ENCODE measurements at regions not wholly inside any gene's neighbourhood (a gene's known extent, or its start where the extent isn't known, plus 50 kb on each side); places are given as distances from the start of the nearest gene placed in this dataset.

GRCh38 chr7:85972504-85973141, 671.1 kb upstream of the GRM3 start:
- TF ChIP-seq, protein P1, sequence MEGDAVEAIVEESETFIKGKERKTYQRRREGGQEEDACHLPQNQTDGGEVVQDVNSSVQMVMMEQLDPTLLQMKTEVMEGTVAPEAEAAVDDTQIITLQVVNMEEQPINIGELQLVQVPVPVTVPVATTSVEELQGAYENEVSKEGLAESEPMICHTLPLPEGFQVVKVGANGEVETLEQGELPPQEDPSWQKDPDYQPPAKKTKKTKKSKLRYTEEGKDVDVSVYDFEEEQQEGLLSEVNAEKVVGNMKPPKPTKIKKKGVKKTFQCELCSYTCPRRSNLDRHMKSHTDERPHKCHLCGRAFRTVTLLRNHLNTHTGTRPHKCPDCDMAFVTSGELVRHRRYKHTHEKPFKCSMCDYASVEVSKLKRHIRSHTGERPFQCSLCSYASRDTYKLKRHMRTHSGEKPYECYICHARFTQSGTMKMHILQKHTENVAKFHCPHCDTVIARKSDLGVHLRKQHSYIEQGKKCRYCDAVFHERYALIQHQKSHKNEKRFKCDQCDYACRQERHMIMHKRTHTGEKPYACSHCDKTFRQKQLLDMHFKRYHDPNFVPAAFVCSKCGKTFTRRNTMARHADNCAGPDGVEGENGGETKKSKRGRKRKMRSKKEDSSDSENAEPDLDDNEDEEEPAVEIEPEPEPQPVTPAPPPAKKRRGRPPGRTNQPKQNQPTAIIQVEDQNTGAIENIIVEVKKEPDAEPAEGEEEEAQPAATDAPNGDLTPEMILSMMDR (IDR thresholded peaks at IDR 0.05) = no peak
- TF ChIP-seq POLR2A (IDR thresholded peaks at IDR 0.05) (no peak), POLR2AphosphoS5 (IDR thresholded peaks at IDR 0.05) (no peak)
- H3K9me3 ChIP-seq = no peaks in the 10 kb centered on the region
- no peak overlapping the region for H3K27ac ChIP-seq
- no peaks in the 10 kb centered on the region for H3K27me3 ChIP-seq
- intact Hi-C loops (cut with DNase I; ENCODE audit: low total_unique reads) = no loop called here
- H3K4me3 ChIP-seq = no peak overlapping the region
- no peaks in the 10 kb centered on the region for H3K4me1 ChIP-seq
- H3K36me3 ChIP-seq = no peaks in the 10 kb centered on the region
- DNase-seq (ENCODE audit: low spot score in 2 of 2) = no peak

DNA sequence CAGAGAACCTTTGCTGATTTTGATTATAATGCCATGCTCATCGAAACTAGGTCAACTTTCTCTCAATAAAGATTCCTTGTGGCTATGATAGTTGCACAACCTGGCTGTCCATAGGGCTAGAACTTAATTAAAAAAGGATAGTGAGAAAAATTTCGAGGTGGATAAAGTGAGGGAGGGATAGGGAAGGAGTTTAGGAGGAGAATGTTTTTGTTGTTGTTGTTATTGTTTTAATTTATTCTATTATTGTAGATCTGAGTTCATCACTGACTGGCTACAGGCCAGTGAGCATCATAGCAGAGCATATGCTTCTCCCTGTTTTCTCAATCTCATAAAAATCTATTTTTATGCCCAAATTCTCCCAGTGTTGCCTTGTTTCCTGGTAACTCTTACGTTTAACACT, 688.7 kb upstream of the GRM3 start:
- Histone ChIP-seq H3K36me3 (no peaks in the 10 kb centered on the region), H3K4me1 (no peaks in the 10 kb centered on the region), H3K27me3 (no peaks in the 10 kb centered on the region), H3K27ac (no peak overlapping the region), H3K4me3 (no peak overlapping the region), H3K9me3 (no peaks in the 10 kb centered on the region)
- intact Hi-C loops (cut with DNase I; ENCODE audit: low total_unique reads) = no loop called here
- no peak for TF ChIP-seq POLR2AphosphoS5 (IDR thresholded peaks at IDR 0.05)
- TF ChIP-seq, protein P1 (IDR thresholded peaks at IDR 0.05) = no peak
- TF ChIP-seq POLR2A (IDR thresholded peaks at IDR 0.05) = no peak
- DNase-seq (ENCODE audit: low spot score in 2 of 2) = no peak

DNA sequence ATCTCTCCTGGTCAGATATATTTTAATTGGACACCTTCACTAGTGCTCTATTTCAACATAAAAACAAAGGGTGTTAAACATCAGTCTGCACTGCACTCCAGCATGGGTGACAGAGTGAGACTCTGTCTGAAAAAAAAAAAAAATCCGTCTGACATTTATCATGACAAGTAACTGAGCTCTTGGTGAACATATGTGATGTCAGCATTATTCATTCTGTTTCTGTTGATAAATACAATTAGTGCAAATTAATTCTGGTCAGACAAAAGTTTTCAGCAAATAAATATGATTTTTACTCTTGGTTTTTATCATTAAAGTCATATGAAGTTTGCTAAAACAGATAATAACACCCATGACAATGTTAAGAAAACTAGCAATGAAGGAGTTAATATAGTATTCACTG, 692.8 kb upstream of the GRM3 start:
- H3K4me3 ChIP-seq = no peak overlapping the region
- H3K27ac ChIP-seq = no peak overlapping the region
- H3K9me3 ChIP-seq = peaks cover 0 to 18% of the 10 kb centered on the region in 2 donors
- no peaks in the 10 kb centered on the region for H3K27me3 ChIP-seq
- intact Hi-C loops (cut with DNase I; ENCODE audit: low total_unique reads) = no loop called here
- no peaks in the 10 kb centered on the region for H3K4me1 ChIP-seq
- TF ChIP-seq, protein P1 (IDR thresholded peaks at IDR 0.05) = no peak
- no peak for TF ChIP-seq POLR2A (IDR thresholded peaks at IDR 0.05)
- no peaks in the 10 kb centered on the region for H3K36me3 ChIP-seq
- no peak for DNase-seq (ENCODE audit: low spot score in 2 of 2)

DNA sequence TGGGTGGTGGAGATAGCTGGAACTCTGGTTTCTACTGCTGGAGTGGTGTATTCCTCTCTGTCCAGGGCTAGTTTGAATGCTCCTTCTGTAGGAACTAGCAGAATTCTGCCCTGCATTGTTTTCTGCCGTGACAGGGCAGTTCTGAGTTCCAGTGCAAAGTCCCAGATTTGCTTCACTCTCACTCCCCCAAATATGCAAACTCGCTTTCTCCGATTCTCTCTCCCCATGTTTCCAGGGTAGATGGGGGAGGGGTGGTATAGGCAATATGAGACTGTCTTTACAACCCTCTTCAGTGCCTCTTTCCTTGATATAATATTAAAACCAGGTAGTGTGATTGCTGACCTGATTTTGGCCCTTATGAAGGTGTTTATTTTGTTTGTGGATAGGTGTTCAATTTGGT, 693.3 kb upstream of the GRM3 start:
- Histone ChIP-seq H3K9me3 (peaks cover 0 to 21% of the 10 kb centered on the region in 2 donors), H3K27ac (no peak overlapping the region), H3K27me3 (no peaks in the 10 kb centered on the region), H3K4me3 (no peak overlapping the region), H3K4me1 (no peaks in the 10 kb centered on the region), H3K36me3 (no peaks in the 10 kb centered on the region)
- intact Hi-C loops (cut with DNase I; ENCODE audit: low total_unique reads) = no loop called here
- TF ChIP-seq, protein P1 (IDR thresholded peaks at IDR 0.05) = no peak
- TF ChIP-seq POLR2AphosphoS5 (IDR thresholded peaks at IDR 0.05) = no peak
- no peak for TF ChIP-seq POLR2A (IDR thresholded peaks at IDR 0.05)
- no peak for DNase-seq (ENCODE audit: low spot score in 2 of 2)

DNA sequence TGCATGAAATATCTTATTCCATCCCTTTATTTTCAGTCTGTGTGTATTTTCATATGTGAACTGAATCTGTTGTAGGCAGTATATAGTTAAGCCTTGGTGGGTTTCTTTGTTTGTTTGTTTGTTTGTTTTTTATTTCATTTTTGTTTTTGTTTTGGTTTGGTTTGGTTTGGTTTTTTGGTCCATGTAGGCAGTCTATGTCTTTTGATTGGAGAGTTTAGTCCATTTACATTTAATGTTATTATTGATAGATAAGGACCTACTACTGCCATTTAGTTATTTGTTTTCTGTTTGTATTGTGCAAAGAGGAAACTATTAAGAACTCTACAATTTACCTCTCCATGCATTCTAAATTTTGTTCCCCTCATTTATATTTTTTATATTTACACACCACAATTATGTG, 695.9 kb upstream of the GRM3 start:
- DNase-seq (ENCODE audit: low spot score in 2 of 2) = no peak
- peaks cover 0 to 24% of the 10 kb centered on the region in 2 donors for H3K9me3 ChIP-seq
- no peak overlapping the region for H3K27ac ChIP-seq
- H3K36me3 ChIP-seq = no peaks in the 10 kb centered on the region
- no peaks in the 10 kb centered on the region for H3K27me3 ChIP-seq
- TF ChIP-seq, protein P1 (IDR thresholded peaks at IDR 0.05) = no peak
- no peak for TF ChIP-seq POLR2AphosphoS5 (IDR thresholded peaks at IDR 0.05)
- no peak for TF ChIP-seq POLR2A (IDR thresholded peaks at IDR 0.05)
- no peak overlapping the region for H3K4me3 ChIP-seq
- intact Hi-C loops (cut with DNase I; ENCODE audit: low total_unique reads) = no loop called here
- H3K4me1 ChIP-seq = no peaks in the 10 kb centered on the region

All from breast epithelium (tissue), 4 donors.